ENCODE measurements at regions not wholly inside any gene's neighbourhood (a gene's known extent, or its start where the extent isn't known, plus 50 kb on each side); places are given as distances from the start of the nearest gene placed in this dataset.

- Histone ChIP-seq H3K27me3 (no peaks in the 10 kb centered on the region), H3K4me3 (ENCODE audit: low read depth, low read length) (no peak overlapping the region), H3K9me3 (no peaks in the 10 kb centered on the region), H3K36me3 (no peaks in the 10 kb centered on the region), H3K4me1 (no peaks in the 10 kb centered on the region)
- no peak for DNase-seq
- no peak for TF ChIP-seq CTCF (IDR thresholded peaks at IDR 0.05; ENCODE audit: low read depth, low read length)
Observed at GRCh38 chr1:96087719-96088118, 633.9 kb upstream of the PTBP2 start.

GRCh38 chr1:96090134-96090533 lies 631.5 kb upstream of the PTBP2 start:
- Histone ChIP-seq H3K9me3 (no peaks in the 10 kb centered on the region), H3K4me1 (no peaks in the 10 kb centered on the region), H3K4me3 (ENCODE audit: low read depth, low read length) (no peak overlapping the region), H3K27me3 (no peaks in the 10 kb centered on the region), H3K36me3 (no peaks in the 10 kb centered on the region)
- no peak for DNase-seq
- TF ChIP-seq CTCF (IDR thresholded peaks at IDR 0.05; ENCODE audit: low read depth, low read length) = no peak

- Histone ChIP-seq H3K36me3 (no peaks in the 10 kb centered on the region), H3K27me3 (no peaks in the 10 kb centered on the region), H3K4me3 (ENCODE audit: low read depth, low read length) (no peak overlapping the region), H3K4me1 (no peaks in the 10 kb centered on the region), H3K9me3 (no peaks in the 10 kb centered on the region)
- no peak for TF ChIP-seq CTCF (IDR thresholded peaks at IDR 0.05; ENCODE audit: low read depth, low read length)
- DNase-seq = no peak
Observed at GRCh38 chr1:96095849-96096612, 625.6 kb upstream of the PTBP2 start.

- no peak for TF ChIP-seq CTCF (IDR thresholded peaks at IDR 0.05; ENCODE audit: low read depth, low read length)
- Histone ChIP-seq H3K4me1 (no peaks in the 10 kb centered on the region), H3K27me3 (no peaks in the 10 kb centered on the region), H3K9me3 (no peaks in the 10 kb centered on the region), H3K4me3 (ENCODE audit: low read depth, low read length) (no peak overlapping the region), H3K36me3 (no peaks in the 10 kb centered on the region)
- no peak for DNase-seq
Observed at GRCh38 chr1:96096613-96097321, 624.8 kb upstream of the PTBP2 start.

GRCh38 chr1:96104506-96104905 lies 617.1 kb upstream of the PTBP2 start:
- TF ChIP-seq CTCF (IDR thresholded peaks at IDR 0.05; ENCODE audit: low read depth, low read length) = no peak
- H3K4me1 ChIP-seq = no peaks in the 10 kb centered on the region
- H3K36me3 ChIP-seq = no peaks in the 10 kb centered on the region
- no peak for DNase-seq
- no peak overlapping the region for H3K4me3 ChIP-seq (ENCODE audit: low read depth, low read length)
- no peaks in the 10 kb centered on the region for H3K27me3 ChIP-seq
- no peaks in the 10 kb centered on the region for H3K9me3 ChIP-seq

- no peak for TF ChIP-seq CTCF (IDR thresholded peaks at IDR 0.05; ENCODE audit: low read depth, low read length)
Observed at GRCh38 chr1:96104906-96105305, 616.7 kb upstream of the PTBP2 start.

More at GRCh38 chr1:96104906-96105305, 616.7 kb upstream of the PTBP2 start:
- H3K27me3 ChIP-seq = no peaks in the 10 kb centered on the region
- no peak for DNase-seq
- no peak overlapping the region for H3K4me3 ChIP-seq (ENCODE audit: low read depth, low read length)
- no peaks in the 10 kb centered on the region for H3K36me3 ChIP-seq
- H3K9me3 ChIP-seq = no peaks in the 10 kb centered on the region
- no peaks in the 10 kb centered on the region for H3K4me1 ChIP-seq
